ENCODE measurements at regions not wholly inside any gene's neighbourhood (a gene's known extent, or its start where the extent isn't known, plus 50 kb on each side); places are given as distances from the start of the nearest gene placed in this dataset.

GRCh38 chr16:66025751-66026150, 340.7 kb upstream of the CDH5 start:
- TF ChIP-seq POLR2A (IDR thresholded peaks at IDR 0.05) (no peak), CTCF (IDR thresholded peaks at IDR 0.05) (no peak)

Data from breast epithelium (tissue), 3 donors.